ENCODE measurements at regions not wholly inside any gene's neighbourhood (a gene's known extent, or its start where the extent isn't known, plus 50 kb on each side); places are given as distances from the start of the nearest gene placed in this dataset.

GRCh38 chr6:104418125-104418524, 441.6 kb downstream of the HACE1 start:
- no peak overlapping the region for H3K4me3 ChIP-seq (ENCODE audit: low read depth, low read length)
- TF ChIP-seq CTCF (IDR thresholded peaks at IDR 0.05; ENCODE audit: insufficient read depth, low read length): no peak
- DNase-seq (ENCODE audit: low read depth): no peak

- DNase-seq (ENCODE audit: low read depth): no peak
- no peak for TF ChIP-seq CTCF (IDR thresholded peaks at IDR 0.05; ENCODE audit: insufficient read depth, low read length)
- H3K4me3 ChIP-seq (ENCODE audit: low read depth, low read length): no peak overlapping the region
These were observed 445.0 kb downstream of the HACE1 start for GRCh38 chr6:104414723-104415122.

- TF ChIP-seq CTCF (IDR thresholded peaks at IDR 0.05; ENCODE audit: insufficient read depth, low read length): no peak
- H3K4me3 ChIP-seq (ENCODE audit: low read depth, low read length): no peak overlapping the region
These were observed 446.0 kb downstream of the HACE1 start for GRCh38 chr6:104413767-104414166.

GRCh38 chr6:104411302-104411701, 448.4 kb downstream of the HACE1 start:
- no peak for DNase-seq (ENCODE audit: low read depth)
- no peak for TF ChIP-seq CTCF (IDR thresholded peaks at IDR 0.05; ENCODE audit: insufficient read depth, low read length)

More at GRCh38 chr6:104413767-104414166, 446.0 kb downstream of the HACE1 start:
- DNase-seq (ENCODE audit: low read depth): no peak

GRCh38 chr6:104409913-104410312, 449.8 kb downstream of the HACE1 start:
- no peak for TF ChIP-seq CTCF (IDR thresholded peaks at IDR 0.05; ENCODE audit: insufficient read depth, low read length)
- H3K4me3 ChIP-seq (ENCODE audit: low read depth, low read length): no peak overlapping the region
- DNase-seq (ENCODE audit: low read depth): no peak

More at GRCh38 chr6:104411302-104411701, 448.4 kb downstream of the HACE1 start:
- no peak overlapping the region for H3K4me3 ChIP-seq (ENCODE audit: low read depth, low read length)

- no peak for DNase-seq (ENCODE audit: low read depth)
- no peak for TF ChIP-seq CTCF (IDR thresholded peaks at IDR 0.05; ENCODE audit: insufficient read depth, low read length)
- H3K4me3 ChIP-seq (ENCODE audit: low read depth, low read length): no peak overlapping the region
These were observed 451.8 kb downstream of the HACE1 start for GRCh38 chr6:104407957-104408356.

- no peak for TF ChIP-seq CTCF (IDR thresholded peaks at IDR 0.05; ENCODE audit: insufficient read depth, low read length)
- DNase-seq (ENCODE audit: low read depth): no peak
- H3K4me3 ChIP-seq (ENCODE audit: low read depth, low read length): no peak overlapping the region
These were observed 455.3 kb downstream of the HACE1 start for GRCh38 chr6:104404377-104404776.
